ENCODE measurements at regions not wholly inside any gene's neighbourhood (a gene's known extent, or its start where the extent isn't known, plus 50 kb on each side); places are given as distances from the start of the nearest gene placed in this dataset.

DNA sequence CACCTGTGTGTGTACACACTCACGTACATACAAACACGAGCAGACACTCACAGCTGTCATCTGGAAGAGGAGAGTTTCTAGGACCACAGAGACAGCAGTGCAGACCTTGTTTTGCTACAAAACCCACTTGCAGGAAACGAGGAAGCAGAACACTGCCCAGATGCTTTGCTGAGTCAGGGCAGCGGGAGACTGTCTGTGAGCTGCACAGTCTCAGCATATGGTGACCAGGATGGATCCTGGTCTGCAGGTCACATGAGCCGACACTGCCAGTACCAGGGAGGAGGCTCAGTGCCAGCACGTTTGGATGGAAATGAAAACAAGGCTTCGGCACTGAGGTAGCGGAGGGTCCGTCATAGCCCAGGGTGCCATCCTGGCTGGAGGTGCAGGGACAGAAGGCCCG is 117.6 kb upstream of the DPP6 start:
- TF ChIP-seq, protein P1, sequence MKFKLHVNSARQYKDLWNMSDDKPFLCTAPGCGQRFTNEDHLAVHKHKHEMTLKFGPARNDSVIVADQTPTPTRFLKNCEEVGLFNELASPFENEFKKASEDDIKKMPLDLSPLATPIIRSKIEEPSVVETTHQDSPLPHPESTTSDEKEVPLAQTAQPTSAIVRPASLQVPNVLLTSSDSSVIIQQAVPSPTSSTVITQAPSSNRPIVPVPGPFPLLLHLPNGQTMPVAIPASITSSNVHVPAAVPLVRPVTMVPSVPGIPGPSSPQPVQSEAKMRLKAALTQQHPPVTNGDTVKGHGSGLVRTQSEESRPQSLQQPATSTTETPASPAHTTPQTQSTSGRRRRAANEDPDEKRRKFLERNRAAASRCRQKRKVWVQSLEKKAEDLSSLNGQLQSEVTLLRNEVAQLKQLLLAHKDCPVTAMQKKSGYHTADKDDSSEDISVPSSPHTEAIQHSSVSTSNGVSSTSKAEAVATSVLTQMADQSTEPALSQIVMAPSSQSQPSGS (tag by site-specific recombination; IDR thresholded peaks at IDR 0.05; ENCODE audit: low read depth): no peak
- TF ChIP-seq, protein P2, sequence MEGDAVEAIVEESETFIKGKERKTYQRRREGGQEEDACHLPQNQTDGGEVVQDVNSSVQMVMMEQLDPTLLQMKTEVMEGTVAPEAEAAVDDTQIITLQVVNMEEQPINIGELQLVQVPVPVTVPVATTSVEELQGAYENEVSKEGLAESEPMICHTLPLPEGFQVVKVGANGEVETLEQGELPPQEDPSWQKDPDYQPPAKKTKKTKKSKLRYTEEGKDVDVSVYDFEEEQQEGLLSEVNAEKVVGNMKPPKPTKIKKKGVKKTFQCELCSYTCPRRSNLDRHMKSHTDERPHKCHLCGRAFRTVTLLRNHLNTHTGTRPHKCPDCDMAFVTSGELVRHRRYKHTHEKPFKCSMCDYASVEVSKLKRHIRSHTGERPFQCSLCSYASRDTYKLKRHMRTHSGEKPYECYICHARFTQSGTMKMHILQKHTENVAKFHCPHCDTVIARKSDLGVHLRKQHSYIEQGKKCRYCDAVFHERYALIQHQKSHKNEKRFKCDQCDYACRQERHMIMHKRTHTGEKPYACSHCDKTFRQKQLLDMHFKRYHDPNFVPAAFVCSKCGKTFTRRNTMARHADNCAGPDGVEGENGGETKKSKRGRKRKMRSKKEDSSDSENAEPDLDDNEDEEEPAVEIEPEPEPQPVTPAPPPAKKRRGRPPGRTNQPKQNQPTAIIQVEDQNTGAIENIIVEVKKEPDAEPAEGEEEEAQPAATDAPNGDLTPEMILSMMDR (tag by site-specific recombination; IDR thresholded peaks at IDR 0.05): no peak
- TF ChIP-seq ZNF302 (tag by site-specific recombination; IDR thresholded peaks at IDR 0.05; ENCODE audit: low read depth): no peak
- TF ChIP-seq ZNF707 (tag by site-specific recombination; IDR thresholded peaks at IDR 0.05): no peak
- no peak for TF ChIP-seq SP2 (tag by site-specific recombination; IDR thresholded peaks at IDR 0.05)
- TF ChIP-seq, protein P3, sequence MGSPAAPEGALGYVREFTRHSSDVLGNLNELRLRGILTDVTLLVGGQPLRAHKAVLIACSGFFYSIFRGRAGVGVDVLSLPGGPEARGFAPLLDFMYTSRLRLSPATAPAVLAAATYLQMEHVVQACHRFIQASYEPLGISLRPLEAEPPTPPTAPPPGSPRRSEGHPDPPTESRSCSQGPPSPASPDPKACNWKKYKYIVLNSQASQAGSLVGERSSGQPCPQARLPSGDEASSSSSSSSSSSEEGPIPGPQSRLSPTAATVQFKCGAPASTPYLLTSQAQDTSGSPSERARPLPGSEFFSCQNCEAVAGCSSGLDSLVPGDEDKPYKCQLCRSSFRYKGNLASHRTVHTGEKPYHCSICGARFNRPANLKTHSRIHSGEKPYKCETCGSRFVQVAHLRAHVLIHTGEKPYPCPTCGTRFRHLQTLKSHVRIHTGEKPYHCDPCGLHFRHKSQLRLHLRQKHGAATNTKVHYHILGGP (tag by site-specific recombination; IDR thresholded peaks at IDR 0.05): no peak
- no peak for TF ChIP-seq ZFHX2 (tag by site-specific recombination; conservative IDR thresholded peaks at IDR 0.05)
- TF ChIP-seq ZNF76 (tag by site-specific recombination; IDR thresholded peaks at IDR 0.05; ENCODE audit: borderline replicate concordance, low read depth): no peak
- no peak for TF ChIP-seq ZNF140 (tag by site-specific recombination; IDR thresholded peaks at IDR 0.05)
- TF ChIP-seq ZNF830 (tag by site-specific recombination; IDR thresholded peaks at IDR 0.05; ENCODE audit: low read depth): no peak
- no peak for TF ChIP-seq GLI4 (tag by site-specific recombination; IDR thresholded peaks at IDR 0.05)
